Esophagus squamous epithelium (tissue), 4 donors: ENCODE measurements at regions not wholly inside any gene's neighbourhood (a gene's known extent, or its start where the extent isn't known, plus 50 kb on each side); places are given as distances from the start of the nearest gene placed in this dataset.

Experiments used
- CTCF ChIP-seq, 6 experiments: fragments of 450-650 bp in 4 of 6; fragments of 200-600 bp in 2 of 6; sonication (generic) in 2 of 6; IDR thresholded peaks; one replicate each; pipeline ENCODE4 v1.5.1; 2016 to 2019; ENCODE audit warnings: antibody characterized with exemption in 6 of 6, mild to moderate bottlenecking in 4 of 6, moderate library complexity in 4 of 6
- POLR2A ChIP-seq, 4 donors: fragments of 450-650 bp; IDR thresholded peaks; one replicate each; pipeline ENCODE4 v1.6.1; 2017; ENCODE audit warnings: antibody characterized with exemption in 4 of 4, mild to moderate bottlenecking in 4 of 4, moderate library complexity in 3 of 4

GRCh38 chr5:73382401-73382740 lies 66.2 kb downstream of the FOXD1 start:
- TF ChIP-seq CTCF (IDR thresholded peaks at IDR 0.05) (no peak), POLR2A (IDR thresholded peaks at IDR 0.05) (no peak)
